ENCODE measurements at regions not wholly inside any gene's neighbourhood (a gene's known extent, or its start where the extent isn't known, plus 50 kb on each side); places are given as distances from the start of the nearest gene placed in this dataset.

DNA sequence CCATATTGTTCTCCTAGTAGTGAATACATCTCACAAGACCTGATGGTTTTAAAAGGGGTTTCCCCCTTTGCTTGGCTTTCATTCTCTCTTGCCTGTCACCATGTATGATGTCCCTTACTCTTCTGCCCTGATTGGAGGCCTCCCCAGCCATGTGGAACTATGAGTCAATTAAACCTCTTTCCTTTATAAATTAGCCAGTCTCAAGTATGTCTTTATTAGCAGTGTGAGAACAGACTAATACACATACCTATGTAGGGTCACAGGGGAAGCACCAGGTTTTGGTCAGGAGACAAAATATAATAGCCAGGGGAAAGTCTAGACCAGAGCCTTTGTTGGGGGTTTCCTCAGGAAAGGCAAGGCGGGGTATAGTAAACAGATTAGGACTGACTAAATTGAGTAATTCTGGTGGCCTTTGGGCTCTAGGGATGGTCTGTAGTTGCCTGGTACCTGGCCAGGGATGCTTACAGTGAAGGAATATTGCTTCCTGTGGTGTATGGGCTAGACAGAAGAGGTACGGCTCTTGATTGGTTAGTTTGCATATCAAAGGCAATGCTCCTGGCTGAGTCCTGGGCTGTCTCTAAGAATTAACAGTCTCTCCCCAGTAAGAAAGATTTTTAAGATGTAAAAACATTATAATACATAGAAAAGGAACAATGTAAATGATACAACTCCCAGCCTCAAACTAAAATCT, 254.5 kb downstream of the ELAVL2 start:
- Mint-ChIP-seq H3K27me3 (peaks cover 0 to 2% (median 0%) of the 10 kb centered on the region in 5 donors), H3K4me1 (peaks cover 0 to 2% (median 0%) of the 10 kb centered on the region in 7 donors), H3K27ac (no peak overlapping the region), H3K9me3 (peaks cover 0 to 14% (median 6%) of the 10 kb centered on the region in 11 donors), H3K36me3 (no peaks in the 10 kb centered on the region), H3K4me3 (no peak overlapping the region)
- ChIA-PET POLR2A (no interaction called here), CTCF (no interaction called here)
- Histone ChIP-seq H3K4me1 (ENCODE audit: control insufficient read depth in 2 of 2, insufficient read depth in 2 of 2, low read length in 2 of 2) (no peaks in the 10 kb centered on the region), H3K27ac (ENCODE audit: low read depth, low read length) (no peak overlapping the region), H3K9me3 (ENCODE audit: control insufficient read depth in 2 of 3, low read length in 3 of 3) (no peaks in the 10 kb centered on the region), H3K27me3 (ENCODE audit: control insufficient read depth in 2 of 2, insufficient read depth in 2 of 2, low read length in 2 of 2) (no peaks in the 10 kb centered on the region), H3K4me3 (ENCODE audit: low read length) (no peak overlapping the region), H3K36me3 (ENCODE audit: control insufficient read depth in 2 of 3, insufficient read depth in 3 of 3, low read length in 3 of 3) (no peaks in the 10 kb centered on the region)
- no peak for DNase-seq
- intact Hi-C loops (cut with micrococcal nuclease): no loop called here
- no peak for ATAC-seq

DNA sequence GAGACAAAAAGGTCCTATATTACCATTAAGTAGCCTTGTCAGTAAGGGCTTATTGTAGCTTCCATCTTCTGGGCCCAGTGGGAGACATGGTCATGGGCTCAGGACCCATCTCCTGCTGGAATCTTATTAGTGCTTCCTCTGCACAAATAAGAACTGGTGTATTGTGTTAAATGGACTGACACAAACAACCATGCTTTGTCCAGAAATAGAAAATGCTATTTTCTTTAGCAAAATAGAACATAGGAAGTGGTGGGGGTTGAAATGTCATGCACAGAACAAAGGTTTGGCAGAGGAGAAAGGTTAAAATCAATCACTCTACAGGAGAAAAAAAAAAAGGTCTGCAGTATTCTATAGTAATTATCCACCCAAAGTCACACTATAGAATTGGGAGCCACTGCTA, 252.2 kb downstream of the ELAVL2 start:
- H3K27me3 Mint-ChIP-seq: peaks cover 0 to 4% (median 0%) of the 10 kb centered on the region in 5 donors
- POLR2A ChIA-PET: no interaction called here

DNA sequence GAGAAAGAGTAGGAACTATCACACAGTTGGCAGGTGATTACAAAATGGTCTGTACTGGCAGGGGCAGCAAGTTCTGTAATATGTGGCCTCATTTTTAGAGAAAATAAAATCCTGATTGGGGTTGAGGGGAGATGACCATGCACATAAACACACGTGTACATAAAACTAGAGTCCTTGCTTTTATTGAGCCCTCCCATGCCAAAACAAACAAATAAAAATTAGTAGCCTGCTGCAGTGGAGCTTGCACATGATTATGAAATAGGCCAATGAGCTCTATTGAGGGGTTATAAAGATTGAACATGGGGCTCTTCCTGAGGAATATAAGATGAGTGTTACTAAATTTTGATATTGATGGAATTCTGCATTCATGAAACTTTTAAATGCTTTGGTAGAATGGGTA, 248.4 kb downstream of the ELAVL2 start:
- intact Hi-C loops (cut with micrococcal nuclease): no loop called here
- no peak overlapping the region for H3K27ac ChIP-seq (ENCODE audit: low read depth, low read length)
- no peaks in the 10 kb centered on the region for H3K27me3 ChIP-seq (ENCODE audit: control insufficient read depth in 2 of 2, insufficient read depth in 2 of 2, low read length in 2 of 2)
- Mint-ChIP-seq H3K9me3 (peaks cover 0 to 19% (median 3%) of the 10 kb centered on the region in 11 donors), H3K36me3 (no peaks in the 10 kb centered on the region), H3K27me3 (peaks cover 0 to 4% (median 0%) of the 10 kb centered on the region in 5 donors), H3K27ac (no peak overlapping the region), H3K4me1 (peaks cover 0 to 2% (median 0%) of the 10 kb centered on the region in 7 donors), H3K4me3 (no peak overlapping the region)
- DNase-seq (no peak), ATAC-seq (no peak)
- ChIA-PET CTCF (interaction anchor here (1.0 kb wide), 1 partner anchor 9 kb away, joined by 3 read pairs; no protein-coding TSS in a partner anchor), POLR2A (no interaction called here)
- H3K36me3 ChIP-seq (ENCODE audit: control insufficient read depth in 2 of 3, insufficient read depth in 3 of 3, low read length in 3 of 3): no peaks in the 10 kb centered on the region
- H3K4me1 ChIP-seq (ENCODE audit: control insufficient read depth in 2 of 2, insufficient read depth in 2 of 2, low read length in 2 of 2): no peaks in the 10 kb centered on the region
- no peak overlapping the region for H3K4me3 ChIP-seq (ENCODE audit: low read length)
- no peaks in the 10 kb centered on the region for H3K9me3 ChIP-seq (ENCODE audit: control insufficient read depth in 2 of 3, low read length in 3 of 3)

More for the DNA sequence above, 252.2 kb downstream of the ELAVL2 start:
- CTCF ChIA-PET: no interaction called here
- no peak overlapping the region for H3K4me3 ChIP-seq (ENCODE audit: low read length)
- ATAC-seq (no peak), DNase-seq (no peak)
- no peaks in the 10 kb centered on the region for H3K9me3 ChIP-seq (ENCODE audit: control insufficient read depth in 2 of 3, low read length in 3 of 3)
- intact Hi-C loops (cut with micrococcal nuclease): no loop called here
- Mint-ChIP-seq H3K27ac (no peak overlapping the region), H3K36me3 (no peaks in the 10 kb centered on the region), H3K9me3 (peaks cover 0 to 17% (median 6%) of the 10 kb centered on the region in 11 donors), H3K4me1 (peaks cover 0 to 2% (median 0%) of the 10 kb centered on the region in 7 donors), H3K4me3 (no peak overlapping the region)
- no peaks in the 10 kb centered on the region for H3K36me3 ChIP-seq (ENCODE audit: control insufficient read depth in 2 of 3, insufficient read depth in 3 of 3, low read length in 3 of 3)
- no peak overlapping the region for H3K27ac ChIP-seq (ENCODE audit: low read depth, low read length)
- H3K4me1 ChIP-seq (ENCODE audit: control insufficient read depth in 2 of 2, insufficient read depth in 2 of 2, low read length in 2 of 2): no peaks in the 10 kb centered on the region
- H3K27me3 ChIP-seq (ENCODE audit: control insufficient read depth in 2 of 2, insufficient read depth in 2 of 2, low read length in 2 of 2): no peaks in the 10 kb centered on the region

DNA sequence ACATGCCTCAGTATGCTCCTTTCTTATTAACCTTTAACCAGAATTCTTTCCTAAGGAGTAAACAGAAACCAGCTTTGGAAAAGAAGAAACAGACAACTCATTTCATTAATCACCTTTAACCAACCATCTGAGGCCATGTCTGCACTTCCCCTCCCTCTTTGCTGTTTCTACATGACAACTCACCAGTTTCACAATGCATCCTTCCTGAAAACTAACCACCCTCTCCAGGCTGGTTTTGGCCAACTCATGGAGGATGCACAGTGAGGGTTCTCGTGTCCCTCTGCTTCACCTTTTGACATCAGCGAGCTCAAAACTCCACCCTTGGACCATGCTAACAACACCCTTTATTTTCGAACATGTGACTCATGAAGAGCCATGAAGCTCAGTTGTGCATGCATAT, 244.1 kb downstream of the ELAVL2 start:
- Mint-ChIP-seq H3K9me3 (peaks cover 0 to 21% (median 4%) of the 10 kb centered on the region in 11 donors), H3K36me3 (no peaks in the 10 kb centered on the region), H3K4me3 (no peak overlapping the region), H3K4me1 (no peaks in the 10 kb centered on the region), H3K27me3 (no peaks in the 10 kb centered on the region), H3K27ac (no peak overlapping the region)
- ATAC-seq (no peak), DNase-seq (no peak)
- no peaks in the 10 kb centered on the region for H3K4me1 ChIP-seq (ENCODE audit: control insufficient read depth in 2 of 2, insufficient read depth in 2 of 2, low read length in 2 of 2)
- ChIA-PET POLR2A (no interaction called here), CTCF (no interaction called here)
- H3K4me3 ChIP-seq (ENCODE audit: low read length): no peak overlapping the region
- no peaks in the 10 kb centered on the region for H3K9me3 ChIP-seq (ENCODE audit: control insufficient read depth in 2 of 3, low read length in 3 of 3)
- H3K27me3 ChIP-seq (ENCODE audit: control insufficient read depth in 2 of 2, insufficient read depth in 2 of 2, low read length in 2 of 2): no peaks in the 10 kb centered on the region
- intact Hi-C loops (cut with micrococcal nuclease): no loop called here
- no peak overlapping the region for H3K27ac ChIP-seq (ENCODE audit: low read depth, low read length)
- H3K36me3 ChIP-seq (ENCODE audit: control insufficient read depth in 2 of 3, insufficient read depth in 3 of 3, low read length in 3 of 3): no peaks in the 10 kb centered on the region

DNA sequence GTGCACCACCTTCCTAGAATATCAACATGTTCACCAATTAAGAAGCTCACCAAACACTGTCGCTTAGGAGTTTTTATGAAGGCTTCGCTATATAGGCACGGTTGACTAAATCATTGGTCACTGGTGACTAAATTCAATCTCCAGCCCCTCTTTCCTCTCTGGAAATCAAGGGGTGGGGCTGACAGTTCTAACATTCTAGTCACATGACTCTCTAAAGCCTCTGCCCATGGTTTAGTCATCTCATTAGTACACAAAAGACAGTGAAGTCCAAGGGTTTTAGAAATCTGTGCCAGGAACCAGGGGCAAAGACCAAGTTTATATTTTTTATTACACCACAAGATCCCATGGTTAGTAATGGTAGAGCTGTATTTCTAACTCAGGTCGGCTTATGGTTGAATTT, 243.2 kb downstream of the ELAVL2 start:
- Histone ChIP-seq H3K27ac (ENCODE audit: low read depth, low read length) (no peak overlapping the region), H3K4me3 (ENCODE audit: low read length) (no peak overlapping the region), H3K4me1 (ENCODE audit: control insufficient read depth in 2 of 2, insufficient read depth in 2 of 2, low read length in 2 of 2) (no peaks in the 10 kb centered on the region), H3K27me3 (ENCODE audit: control insufficient read depth in 2 of 2, insufficient read depth in 2 of 2, low read length in 2 of 2) (no peaks in the 10 kb centered on the region), H3K36me3 (ENCODE audit: control insufficient read depth in 2 of 3, insufficient read depth in 3 of 3, low read length in 3 of 3) (no peaks in the 10 kb centered on the region), H3K9me3 (ENCODE audit: control insufficient read depth in 2 of 3, low read length in 3 of 3) (no peaks in the 10 kb centered on the region)
- CTCF ChIA-PET: no interaction called here
- H3K27ac Mint-ChIP-seq: no peak overlapping the region
- intact Hi-C loops (cut with micrococcal nuclease): no loop called here
- peaks cover 0 to 21% (median 4%) of the 10 kb centered on the region in 11 donors for H3K9me3 Mint-ChIP-seq
- POLR2A ChIA-PET: no interaction called here
- no peaks in the 10 kb centered on the region for H3K27me3 Mint-ChIP-seq
- no peak for DNase-seq
- no peaks in the 10 kb centered on the region for H3K36me3 Mint-ChIP-seq
- ATAC-seq: no peak
- H3K4me1 Mint-ChIP-seq: no peaks in the 10 kb centered on the region
- H3K4me3 Mint-ChIP-seq: no peak overlapping the region

DNA sequence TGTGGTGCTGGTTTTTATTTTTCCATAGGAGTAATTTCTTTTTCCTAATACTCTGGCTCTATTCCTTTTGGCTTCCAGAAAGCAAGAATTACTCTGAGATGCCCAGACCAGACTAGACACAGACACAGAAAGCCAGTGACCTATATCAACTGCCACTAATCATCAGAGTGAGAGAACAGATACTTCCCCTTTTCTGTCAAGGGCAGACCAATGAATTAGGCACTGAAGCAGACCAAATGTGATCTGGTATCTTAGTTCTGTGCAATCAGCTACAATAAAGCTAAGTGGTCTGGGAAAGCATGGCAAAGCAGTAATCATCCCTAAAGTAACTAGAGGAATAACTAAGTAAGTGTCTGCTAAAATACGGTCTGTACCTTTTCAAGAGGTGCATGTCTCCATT, 239.1 kb downstream of the ELAVL2 start:
- no peak overlapping the region for H3K4me3 Mint-ChIP-seq
- no peak overlapping the region for H3K27ac Mint-ChIP-seq
- DNase-seq: no peak
- H3K27ac ChIP-seq (ENCODE audit: low read depth, low read length): no peak overlapping the region
- H3K36me3 ChIP-seq (ENCODE audit: control insufficient read depth in 2 of 3, insufficient read depth in 3 of 3, low read length in 3 of 3): no peaks in the 10 kb centered on the region
- H3K27me3 ChIP-seq (ENCODE audit: control insufficient read depth in 2 of 2, insufficient read depth in 2 of 2, low read length in 2 of 2): no peaks in the 10 kb centered on the region
- CTCF ChIA-PET: interaction anchor here (0.7 kb wide), 1 partner anchor 10 kb away, joined by 3 read pairs; no protein-coding TSS in a partner anchor
- no peaks in the 10 kb centered on the region for H3K9me3 ChIP-seq (ENCODE audit: control insufficient read depth in 2 of 3, low read length in 3 of 3)
- POLR2A ChIA-PET: no interaction called here
- H3K27me3 Mint-ChIP-seq: no peaks in the 10 kb centered on the region
- no peaks in the 10 kb centered on the region for H3K4me1 ChIP-seq (ENCODE audit: control insufficient read depth in 2 of 2, insufficient read depth in 2 of 2, low read length in 2 of 2)
- no peaks in the 10 kb centered on the region for H3K36me3 Mint-ChIP-seq
- no peak for ATAC-seq
- H3K4me1 Mint-ChIP-seq: peaks cover 5 to 26% (median 19%) of the 10 kb centered on the region in 7 donors
- no peak overlapping the region for H3K4me3 ChIP-seq (ENCODE audit: low read length)
- intact Hi-C loops (cut with micrococcal nuclease): no loop called here
- H3K9me3 Mint-ChIP-seq: peaks cover 0 to 20% (median 8%) of the 10 kb centered on the region in 11 donors

DNA sequence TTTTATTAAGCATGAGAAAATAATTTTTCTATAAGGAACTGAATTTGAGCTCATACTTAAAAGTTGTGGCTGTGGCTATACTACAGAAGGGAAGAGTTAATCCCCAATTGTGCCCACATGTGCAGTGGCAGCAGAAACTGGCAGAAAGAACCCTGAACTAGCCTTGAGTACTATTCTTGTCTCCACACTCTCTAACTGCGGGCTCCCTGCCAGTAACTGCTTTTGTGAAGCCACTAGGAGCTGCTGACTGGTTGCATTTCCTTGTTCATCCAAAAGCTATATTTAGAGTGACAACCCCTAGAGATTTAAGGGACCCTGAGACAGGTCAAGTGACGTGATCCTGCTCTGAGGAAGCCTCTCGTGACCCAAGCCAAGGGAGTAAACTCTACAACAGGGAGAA, 238.6 kb downstream of the ELAVL2 start:
- no peak for DNase-seq
- H3K4me3 ChIP-seq (ENCODE audit: low read length): no peak overlapping the region
- H3K4me1 ChIP-seq (ENCODE audit: control insufficient read depth in 2 of 2, insufficient read depth in 2 of 2, low read length in 2 of 2): no peaks in the 10 kb centered on the region
- Mint-ChIP-seq H3K9me3 (peaks cover 0 to 15% (median 6%) of the 10 kb centered on the region in 11 donors), H3K27me3 (no peaks in the 10 kb centered on the region), H3K4me1 (peaks cover 5 to 27% (median 19%) of the 10 kb centered on the region in 7 donors), H3K4me3 (no peak overlapping the region), H3K27ac (peak overlapping the region in 1 of 9 donors; percentile 62), H3K36me3 (no peaks in the 10 kb centered on the region)
- no peak for ATAC-seq
- ChIA-PET CTCF (no interaction called here), POLR2A (no interaction called here)
- no peaks in the 10 kb centered on the region for H3K9me3 ChIP-seq (ENCODE audit: control insufficient read depth in 2 of 3, low read length in 3 of 3)
- no peaks in the 10 kb centered on the region for H3K36me3 ChIP-seq (ENCODE audit: control insufficient read depth in 2 of 3, insufficient read depth in 3 of 3, low read length in 3 of 3)
- no peak overlapping the region for H3K27ac ChIP-seq (ENCODE audit: low read depth, low read length)
- intact Hi-C loops (cut with micrococcal nuclease): no loop called here
- H3K27me3 ChIP-seq (ENCODE audit: control insufficient read depth in 2 of 2, insufficient read depth in 2 of 2, low read length in 2 of 2): no peaks in the 10 kb centered on the region

Measured in naive thymus-derived CD4-positive, alpha-beta T cell (primary cell).